Caco-2 (cell line): ENCODE measurements at regions not wholly inside any gene's neighbourhood (a gene's known extent, or its start where the extent isn't known, plus 50 kb on each side); places are given as distances from the start of the nearest gene placed in this dataset.
"Not testable (repeated sequence)": the region's sequence is repeated elsewhere in the genome, so short reads cannot be mapped to it uniquely, and the experiment has no call there.

Experiments used
- BruUV-seq: library from RNA; stranded (reverse); fragments of 400-500 nt; replicated peaks from 2 replicates; lab custom pipeline; 2021; lab: Mats Ljungman, UMichigan
- CTCF ChIA-PET: fragments of 300-600 bp; sonication (Branson Sonifier 250); formaldehyde crosslinking; loops from one replicate; lab custom pipeline; 2022; ENCODE audit warnings: antibody characterized with exemption; lab: Charles Lee
- POLR2A ChIA-PET: fragments of 300-600 bp; sonication (Branson Sonifier 250); formaldehyde crosslinking; loops from one replicate; lab custom pipeline; 2022; ENCODE audit warnings: antibody characterized with exemption; lab: Charles Lee
- DNase-seq, 2 experiments: peaks; one replicate each; pipeline versions ENCODE4 v3.0.0 to v3.0.0-alpha.2; 2020 to 2022
- H3K27me3 ChIP-seq: replicated peaks from 2 replicates; pipeline ENCODE4 v1.6.0; 2011; ENCODE audit warnings: low read length; ENCODE audit not compliant: control insufficient read depth, insufficient read depth
- H3K36me3 ChIP-seq: 2 replicates; pipeline ENCODE4 v1.5.1; 2011; ENCODE audit warnings: low read length; ENCODE audit not compliant: control insufficient read depth, insufficient read depth
- H3K4me1 ChIP-seq: fragments of 250-450 bp; sonication (Bioruptor Pico); 2 replicates; pipeline ENCODE4 v1.5.1; 2020; ENCODE audit warnings: mild to moderate bottlenecking
- H3K4me3 ChIP-seq: 2 replicates; pipeline ENCODE4 v1.5.1; 2011; ENCODE audit warnings: low read depth, mild to moderate bottlenecking, control low read depth, low read length
- H3K9me3 ChIP-seq: fragments of 250-450 bp; sonication (Bioruptor Pico); 2 replicates; pipeline ENCODE4 v1.5.1; 2020; ENCODE audit warnings: mild to moderate bottlenecking, moderate library complexity
- H3K27ac Mint-ChIP-seq: one replicate; pipeline ENCODE4 v1.8.0; 2022; ENCODE audit warnings: mixed read lengths; ENCODE audit not compliant: unreplicated experiment
- H3K27me3 Mint-ChIP-seq: one replicate; pipeline ENCODE4 v1.8.0; 2022; ENCODE audit warnings: mixed read lengths; ENCODE audit not compliant: insufficient read depth, unreplicated experiment
- H3K36me3 Mint-ChIP-seq: one replicate; pipeline ENCODE4 v1.8.0; 2022; ENCODE audit warnings: mild to moderate bottlenecking, mixed read lengths; ENCODE audit not compliant: insufficient read depth, unreplicated experiment
- H3K4me1 Mint-ChIP-seq: one replicate; pipeline ENCODE4 v1.8.0; 2022; ENCODE audit warnings: low read depth, mixed read lengths; ENCODE audit not compliant: unreplicated experiment
- H3K4me3 Mint-ChIP-seq: one replicate; pipeline ENCODE4 v1.8.0; 2022; ENCODE audit warnings: mild to moderate bottlenecking, moderate library complexity, mixed read lengths; ENCODE audit not compliant: unreplicated experiment
- H3K9me3 Mint-ChIP-seq: one replicate; pipeline ENCODE4 v1.8.0; 2022; ENCODE audit warnings: mixed read lengths; ENCODE audit not compliant: unreplicated experiment
- CTCF ChIP-seq, 2 experiments: fragments of 200-600 bp in 1 of 2; IDR thresholded peaks; 1 replicate in 1 of 2; 2 replicates in 1 of 2; pipeline versions ENCODE4 v1.5.1 to v1.8.0; 2011 to 2022; ENCODE audit warnings: antibody characterized with exemption in 1 of 2, control low read depth in 1 of 2, inconsistent platforms in 1 of 2, low read depth in 1 of 2, low read length in 1 of 2, mild to moderate bottlenecking in 1 of 2, moderate library complexity in 1 of 2; ENCODE audit not compliant: insufficient read depth in 1 of 2, severe bottlenecking in 1 of 2, unreplicated experiment in 1 of 2
- intact Hi-C: fragments of 100-400 bp; cut with micrococcal nuclease; formaldehyde crosslinking; loops from one replicate; pipeline ENCODE4 v1.10.0; 2022; ENCODE audit not compliant: unreplicated experiment

GRCh38 chr10:30550967-30551815, 78.4 kb downstream of the LYZL2 start:
- intact Hi-C loops: no loop called here
- Mint-ChIP-seq H3K27ac (no peak overlapping the region), H3K4me3 (no peak overlapping the region), H3K27me3 (no peaks in the 10 kb centered on the region), H3K4me1 (no peaks in the 10 kb centered on the region), H3K9me3 (no peaks in the 10 kb centered on the region), H3K36me3 (no peaks in the 10 kb centered on the region)
- H3K4me3 ChIP-seq: no peak overlapping the region
- H3K4me1 ChIP-seq: peaks cover 8% of the 10 kb centered on the region
- no peaks in the 10 kb centered on the region for H3K27me3 ChIP-seq
- ChIA-PET POLR2A (no interaction called here), CTCF (no interaction called here)
- BruUV-seq: no TSS peak
- H3K36me3 ChIP-seq: no peaks in the 10 kb centered on the region
- H3K9me3 ChIP-seq: no peaks in the 10 kb centered on the region
- DNase-seq: no peak
- no peak for TF ChIP-seq CTCF (IDR thresholded peaks at IDR 0.05; ENCODE audit: insufficient read depth in 1 of 2, low read depth in 1 of 2, low read length in 1 of 2, severe bottlenecking in 1 of 2, unreplicated experiment in 1 of 2)

- H3K27me3 Mint-ChIP-seq, H3K9me3 ChIP-seq, H3K4me3 Mint-ChIP-seq, H3K4me1 ChIP-seq, H3K36me3 ChIP-seq, POLR2A ChIA-PET, H3K36me3 Mint-ChIP-seq, H3K4me3 ChIP-seq, H3K4me1 Mint-ChIP-seq, H3K27me3 ChIP-seq, BruUV-seq, DNase-seq, CTCF ChIA-PET, H3K27ac Mint-ChIP-seq, intact Hi-C loops, H3K9me3 Mint-ChIP-seq: not testable (repeated sequence)
These were observed 80.3 kb downstream of the LYZL2 start for GRCh38 chr10:30549134-30549687.

GRCh38 chr10:30546511-30546910, 83.0 kb downstream of the LYZL2 start:
- no peaks in the 10 kb centered on the region for H3K27me3 Mint-ChIP-seq

More at GRCh38 chr10:30546511-30546910, 83.0 kb downstream of the LYZL2 start:
- Histone ChIP-seq H3K9me3 (no peaks in the 10 kb centered on the region), H3K27me3 (no peaks in the 10 kb centered on the region), H3K4me3 (no peak overlapping the region), H3K4me1 (peaks cover 9% of the 10 kb centered on the region), H3K36me3 (no peaks in the 10 kb centered on the region)
- H3K27ac Mint-ChIP-seq: no peak overlapping the region
- no peaks in the 10 kb centered on the region for H3K9me3 Mint-ChIP-seq
- DNase-seq: no peak
- BruUV-seq: no TSS peak
- H3K4me3 Mint-ChIP-seq: no peak overlapping the region
- ChIA-PET POLR2A (no interaction called here), CTCF (no interaction called here)
- intact Hi-C loops: no loop called here
- no peaks in the 10 kb centered on the region for H3K36me3 Mint-ChIP-seq
- TF ChIP-seq CTCF (IDR thresholded peaks at IDR 0.05; ENCODE audit: insufficient read depth in 1 of 2, low read depth in 1 of 2, low read length in 1 of 2, severe bottlenecking in 1 of 2, unreplicated experiment in 1 of 2): no peak
- H3K4me1 Mint-ChIP-seq: peaks cover 14% of the 10 kb centered on the region
